HG03097 (cell line): ENCODE measurements at regions not wholly inside any gene's neighbourhood (a gene's known extent, or its start where the extent isn't known, plus 50 kb on each side); places are given as distances from the start of the nearest gene placed in this dataset.

Experiments used
- ATAC-seq: cut with Tn5 transposase; IDR thresholded peaks from one replicate; pipeline ENCODE4 v1.9.1; 2021; ENCODE audit not compliant: unreplicated experiment, low FRiP score

- no peak for ATAC-seq
These were observed 393.4 kb upstream of the MKI67 start for GRCh38 chr10:128519581-128519980.

- no peak for ATAC-seq
These were observed 394.1 kb upstream of the MKI67 start for GRCh38 chr10:128520211-128520815.

- ATAC-seq: no peak
These were observed 396.5 kb upstream of the MKI67 start for GRCh38 chr10:128522551-128523308.

- ATAC-seq: no peak
These were observed 399.2 kb upstream of the MKI67 start for GRCh38 chr10:128525444-128525843.

GRCh38 chr10:128525936-128526335 is 399.7 kb upstream of the MKI67 start:
- no peak for ATAC-seq

- no peak for ATAC-seq
These were observed 400.7 kb upstream of the MKI67 start for GRCh38 chr10:128526791-128527375.

GRCh38 chr10:128527711-128528110 is 401.5 kb upstream of the MKI67 start:
- ATAC-seq: no peak

GRCh38 chr10:128528167-128528566 is 401.9 kb upstream of the MKI67 start:
- ATAC-seq: no peak

GRCh38 chr10:128528781-128529180 is 402.6 kb upstream of the MKI67 start:
- ATAC-seq: no peak

GRCh38 chr10:128529225-128529624 is 403.0 kb upstream of the MKI67 start:
- ATAC-seq: no peak

GRCh38 chr10:128530301-128530700 is 404.1 kb upstream of the MKI67 start:
- no peak for ATAC-seq

GRCh38 chr10:128530946-128531345 is 404.7 kb upstream of the MKI67 start:
- no peak for ATAC-seq

- ATAC-seq: no peak
These were observed 408.5 kb upstream of the MKI67 start for GRCh38 chr10:128534686-128535085.

GRCh38 chr10:128536259-128536658 is 410.0 kb upstream of the MKI67 start:
- ATAC-seq: no peak

- no peak for ATAC-seq
These were observed 411.7 kb upstream of the MKI67 start for GRCh38 chr10:128537834-128538330.

GRCh38 chr10:128538671-128539070 is 412.4 kb upstream of the MKI67 start:
- ATAC-seq: no peak

- no peak for ATAC-seq
These were observed 413.4 kb upstream of the MKI67 start for GRCh38 chr10:128539510-128540127.

GRCh38 chr10:128540128-128540762 is 414.0 kb upstream of the MKI67 start:
- ATAC-seq: no peak

GRCh38 chr10:128540781-128541761 is 414.8 kb upstream of the MKI67 start:
- no peak for ATAC-seq
